HEK293T (cell line): ENCODE measurements at regions not wholly inside any gene's neighbourhood (a gene's known extent, or its start where the extent isn't known, plus 50 kb on each side); places are given as distances from the start of the nearest gene placed in this dataset.

Source experiments
- CTCF ChIA-PET: fragments of 350-600 bp; formaldehyde crosslinking; extraction: SDS; loops from one replicate; lab custom pipeline; 2021; ENCODE audit warnings: antibody characterized with exemption, inconsistent platforms; lab: Yijun Ruan, JAX
- POLR2A ChIA-PET: fragments of 350-600 bp; formaldehyde crosslinking; extraction: SDS; loops from one replicate; lab custom pipeline; 2020; ENCODE audit warnings: antibody characterized with exemption, inconsistent platforms; lab: Yijun Ruan, JAX
- DNase-seq: peaks from one replicate; pipeline ENCODE4 v3.0.0; 2012; ENCODE audit warnings: mixed read lengths; ENCODE audit errors: extremely low spot score
- TARDBP ChIP-seq: fragments of 450-650 bp; IDR thresholded peaks from 2 replicates; pipeline ENCODE4 v1.6.1; 2016

- DNase-seq, result no peak
- no peak for TF ChIP-seq TARDBP
- POLR2A ChIA-PET, result no interaction called here
- CTCF ChIA-PET, result no interaction called here
These were observed 52.7 kb upstream of the RAI2 start for GRCh38 chrX:17913801-17914200.
